ENCODE measurements at regions not wholly inside any gene's neighbourhood (a gene's known extent, or its start where the extent isn't known, plus 50 kb on each side); places are given as distances from the start of the nearest gene placed in this dataset.

DNA sequence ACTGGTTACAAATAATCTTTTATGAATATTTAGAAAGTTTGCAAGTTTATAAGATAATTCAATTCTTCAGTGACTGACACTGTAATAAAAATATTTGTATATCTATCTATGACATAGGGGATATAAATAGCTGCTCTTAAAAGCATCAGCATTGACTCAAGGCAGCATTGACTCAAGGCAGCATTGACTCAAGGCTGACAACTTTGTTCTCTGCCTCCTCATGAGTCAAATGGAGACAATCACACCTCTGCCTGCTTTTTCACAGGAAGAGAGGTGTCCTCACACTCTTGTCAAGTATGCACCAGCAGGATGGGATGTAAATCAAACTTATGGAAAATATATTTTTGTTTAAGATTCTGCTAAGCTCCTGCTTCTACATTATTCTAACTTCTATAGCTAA, 1173.1 kb downstream of the NSUN3 start:
- no peak overlapping the region for H3K4me2 ChIP-seq (ENCODE audit: low read length)
- H4K20me1 ChIP-seq (ENCODE audit: insufficient read depth), result no peaks in the 10 kb centered on the region

DNA sequence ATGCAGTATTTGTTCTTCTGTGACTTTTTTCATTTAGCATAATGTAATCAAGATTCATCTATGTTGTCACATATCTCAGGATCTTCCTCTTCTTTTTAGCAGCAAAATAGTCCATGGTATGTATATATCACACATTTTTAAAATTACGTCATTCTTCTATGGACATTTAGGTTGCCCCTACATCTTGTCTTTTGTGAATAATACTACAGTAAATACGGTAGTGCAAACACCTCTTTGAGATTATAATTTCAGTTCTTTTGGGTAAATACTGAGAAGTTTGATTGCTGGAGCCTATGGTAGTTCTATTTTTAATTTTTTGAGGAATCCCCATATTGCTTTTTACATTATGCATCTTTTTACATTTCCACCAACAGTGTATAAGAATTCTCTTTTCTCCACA, 1174.9 kb downstream of the NSUN3 start:
- H3K27ac ChIP-seq (ENCODE audit: low read length), result no peak overlapping the region
- H3K27me3 ChIP-seq (ENCODE audit: insufficient read depth, low read depth, low read length), result no peaks in the 10 kb centered on the region
- H3K4me3 ChIP-seq (ENCODE audit: low read length), result no peak overlapping the region
- no peaks in the 10 kb centered on the region for H3F3A ChIP-seq (ENCODE audit: insufficient read depth, low read length, poor library complexity, severe bottlenecking)
- no peak for TF ChIP-seq MXI1 (conservative IDR thresholded peaks at IDR 0.05; ENCODE audit: poor library complexity, severe bottlenecking)
- TF ChIP-seq EZH2 (IDR thresholded peaks at IDR 0.05; ENCODE audit: borderline replicate concordance, insufficient read depth, low read length, poor library complexity, severe bottlenecking), result no peak
- no peak for TF ChIP-seq RAD21 (conservative IDR thresholded peaks at IDR 0.05)
- no peak for TF ChIP-seq POLR2AphosphoS5 (IDR thresholded peaks at IDR 0.05)
- TF ChIP-seq, protein P1, sequence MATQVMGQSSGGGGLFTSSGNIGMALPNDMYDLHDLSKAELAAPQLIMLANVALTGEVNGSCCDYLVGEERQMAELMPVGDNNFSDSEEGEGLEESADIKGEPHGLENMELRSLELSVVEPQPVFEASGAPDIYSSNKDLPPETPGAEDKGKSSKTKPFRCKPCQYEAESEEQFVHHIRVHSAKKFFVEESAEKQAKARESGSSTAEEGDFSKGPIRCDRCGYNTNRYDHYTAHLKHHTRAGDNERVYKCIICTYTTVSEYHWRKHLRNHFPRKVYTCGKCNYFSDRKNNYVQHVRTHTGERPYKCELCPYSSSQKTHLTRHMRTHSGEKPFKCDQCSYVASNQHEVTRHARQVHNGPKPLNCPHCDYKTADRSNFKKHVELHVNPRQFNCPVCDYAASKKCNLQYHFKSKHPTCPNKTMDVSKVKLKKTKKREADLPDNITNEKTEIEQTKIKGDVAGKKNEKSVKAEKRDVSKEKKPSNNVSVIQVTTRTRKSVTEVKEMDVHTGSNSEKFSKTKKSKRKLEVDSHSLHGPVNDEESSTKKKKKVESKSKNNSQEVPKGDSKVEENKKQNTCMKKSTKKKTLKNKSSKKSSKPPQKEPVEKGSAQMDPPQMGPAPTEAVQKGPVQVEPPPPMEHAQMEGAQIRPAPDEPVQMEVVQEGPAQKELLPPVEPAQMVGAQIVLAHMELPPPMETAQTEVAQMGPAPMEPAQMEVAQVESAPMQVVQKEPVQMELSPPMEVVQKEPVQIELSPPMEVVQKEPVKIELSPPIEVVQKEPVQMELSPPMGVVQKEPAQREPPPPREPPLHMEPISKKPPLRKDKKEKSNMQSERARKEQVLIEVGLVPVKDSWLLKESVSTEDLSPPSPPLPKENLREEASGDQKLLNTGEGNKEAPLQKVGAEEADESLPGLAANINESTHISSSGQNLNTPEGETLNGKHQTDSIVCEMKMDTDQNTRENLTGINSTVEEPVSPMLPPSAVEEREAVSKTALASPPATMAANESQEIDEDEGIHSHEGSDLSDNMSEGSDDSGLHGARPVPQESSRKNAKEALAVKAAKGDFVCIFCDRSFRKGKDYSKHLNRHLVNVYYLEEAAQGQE (IDR thresholded peaks at IDR 0.05; ENCODE audit: borderline replicate concordance), result no peak
- TF ChIP-seq TAF1 (IDR thresholded peaks at IDR 0.05; ENCODE audit: low read depth), result no peak
- TF ChIP-seq EP300 (conservative IDR thresholded peaks at IDR 0.05; ENCODE audit: poor library complexity, severe bottlenecking), result no peak
- TF ChIP-seq SMC3 (conservative IDR thresholded peaks at IDR 0.05; ENCODE audit: poor library complexity), result no peak
- TF ChIP-seq, protein P2, sequence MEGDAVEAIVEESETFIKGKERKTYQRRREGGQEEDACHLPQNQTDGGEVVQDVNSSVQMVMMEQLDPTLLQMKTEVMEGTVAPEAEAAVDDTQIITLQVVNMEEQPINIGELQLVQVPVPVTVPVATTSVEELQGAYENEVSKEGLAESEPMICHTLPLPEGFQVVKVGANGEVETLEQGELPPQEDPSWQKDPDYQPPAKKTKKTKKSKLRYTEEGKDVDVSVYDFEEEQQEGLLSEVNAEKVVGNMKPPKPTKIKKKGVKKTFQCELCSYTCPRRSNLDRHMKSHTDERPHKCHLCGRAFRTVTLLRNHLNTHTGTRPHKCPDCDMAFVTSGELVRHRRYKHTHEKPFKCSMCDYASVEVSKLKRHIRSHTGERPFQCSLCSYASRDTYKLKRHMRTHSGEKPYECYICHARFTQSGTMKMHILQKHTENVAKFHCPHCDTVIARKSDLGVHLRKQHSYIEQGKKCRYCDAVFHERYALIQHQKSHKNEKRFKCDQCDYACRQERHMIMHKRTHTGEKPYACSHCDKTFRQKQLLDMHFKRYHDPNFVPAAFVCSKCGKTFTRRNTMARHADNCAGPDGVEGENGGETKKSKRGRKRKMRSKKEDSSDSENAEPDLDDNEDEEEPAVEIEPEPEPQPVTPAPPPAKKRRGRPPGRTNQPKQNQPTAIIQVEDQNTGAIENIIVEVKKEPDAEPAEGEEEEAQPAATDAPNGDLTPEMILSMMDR (IDR thresholded peaks at IDR 0.05; ENCODE audit: poor library complexity, severe bottlenecking), result no peak
- H4K20me1 ChIP-seq (ENCODE audit: insufficient read depth), result no peaks in the 10 kb centered on the region
- H3K9ac ChIP-seq (ENCODE audit: low read length), result no peak overlapping the region
- no peaks in the 10 kb centered on the region for H3K9me3 ChIP-seq (ENCODE audit: low read length)
- H3K36me3 ChIP-seq (ENCODE audit: insufficient read depth, low read length), result no peaks in the 10 kb centered on the region
- H3K79me2 ChIP-seq (replicated peaks; ENCODE audit: insufficient read depth, low read length), result no peaks in the 10 kb centered on the region
- H3K4me2 ChIP-seq (ENCODE audit: low read length), result no peak overlapping the region
- H3K9me2 ChIP-seq (ENCODE audit: insufficient read depth, low read length), result no peaks in the 10 kb centered on the region
- H2AFZ ChIP-seq (ENCODE audit: low read depth, low read length), result no peak overlapping the region

More for the DNA sequence above, 1173.1 kb downstream of the NSUN3 start:
- Histone ChIP-seq H3K9ac (ENCODE audit: low read length) (no peak overlapping the region), H3F3A (ENCODE audit: insufficient read depth, low read length, poor library complexity, severe bottlenecking) (no peaks in the 10 kb centered on the region), H3K36me3 (ENCODE audit: insufficient read depth, low read length) (no peaks in the 10 kb centered on the region), H3K9me3 (ENCODE audit: low read length) (no peaks in the 10 kb centered on the region), H2AFZ (ENCODE audit: low read depth, low read length) (no peak overlapping the region), H3K27me3 (ENCODE audit: insufficient read depth, low read depth, low read length) (no peaks in the 10 kb centered on the region), H3K79me2 (replicated peaks; ENCODE audit: insufficient read depth, low read length) (no peaks in the 10 kb centered on the region), H3K27ac (ENCODE audit: low read length) (no peak overlapping the region), H3K4me3 (ENCODE audit: low read length) (no peak overlapping the region), H3K9me2 (ENCODE audit: insufficient read depth, low read length) (no peaks in the 10 kb centered on the region)
- TF ChIP-seq SMC3 (conservative IDR thresholded peaks at IDR 0.05; ENCODE audit: poor library complexity) (no peak), POLR2AphosphoS5 (IDR thresholded peaks at IDR 0.05) (peak; percentile 31), EP300 (conservative IDR thresholded peaks at IDR 0.05; ENCODE audit: poor library complexity, severe bottlenecking) (peak; percentile 43)

DNA sequence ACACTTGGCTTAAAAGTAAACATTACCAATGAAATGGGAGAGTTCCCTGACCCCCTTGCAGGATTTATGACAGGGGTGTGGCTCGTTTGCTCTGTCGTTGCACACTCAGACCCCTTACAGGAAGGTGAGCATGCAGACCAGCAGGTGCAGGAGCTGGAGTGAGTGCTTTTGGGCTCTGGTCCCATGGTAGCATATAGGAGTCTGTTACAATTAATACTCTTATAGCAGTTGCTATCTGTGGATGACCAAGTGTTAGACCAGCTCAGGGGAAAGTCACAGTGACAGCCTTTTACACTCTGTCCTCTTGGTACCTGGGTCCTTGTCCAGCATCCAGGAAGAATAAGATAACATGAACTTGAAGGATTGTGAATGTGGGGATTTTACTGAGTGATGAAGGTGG, 1177.5 kb downstream of the NSUN3 start:
- Histone ChIP-seq H3K9ac (ENCODE audit: low read length) (no peak overlapping the region), H3K27ac (ENCODE audit: low read length) (no peak overlapping the region), H3K79me2 (replicated peaks; ENCODE audit: insufficient read depth, low read length) (no peaks in the 10 kb centered on the region), H3K4me2 (ENCODE audit: low read length) (no peak overlapping the region), H3K9me3 (ENCODE audit: low read length) (no peaks in the 10 kb centered on the region), H3K4me3 (ENCODE audit: low read length) (no peak overlapping the region), H3K27me3 (ENCODE audit: insufficient read depth, low read depth, low read length) (no peaks in the 10 kb centered on the region), H4K20me1 (ENCODE audit: insufficient read depth) (no peaks in the 10 kb centered on the region), H3K36me3 (ENCODE audit: insufficient read depth, low read length) (no peaks in the 10 kb centered on the region), H3F3A (ENCODE audit: insufficient read depth, low read length, poor library complexity, severe bottlenecking) (no peaks in the 10 kb centered on the region), H2AFZ (ENCODE audit: low read depth, low read length) (no peak overlapping the region), H3K9me2 (ENCODE audit: insufficient read depth, low read length) (no peaks in the 10 kb centered on the region)
- TF ChIP-seq, protein P2 (IDR thresholded peaks at IDR 0.05; ENCODE audit: poor library complexity, severe bottlenecking), result no peak
- TF ChIP-seq MXI1 (conservative IDR thresholded peaks at IDR 0.05; ENCODE audit: poor library complexity, severe bottlenecking) (no peak), POLR2AphosphoS5 (IDR thresholded peaks at IDR 0.05) (no peak), RAD21 (conservative IDR thresholded peaks at IDR 0.05) (no peak), EZH2 (IDR thresholded peaks at IDR 0.05; ENCODE audit: borderline replicate concordance, insufficient read depth, low read length, poor library complexity, severe bottlenecking) (no peak), EP300 (conservative IDR thresholded peaks at IDR 0.05; ENCODE audit: poor library complexity, severe bottlenecking) (no peak), SMC3 (conservative IDR thresholded peaks at IDR 0.05; ENCODE audit: poor library complexity) (no peak)
- TF ChIP-seq, protein P1 (IDR thresholded peaks at IDR 0.05; ENCODE audit: borderline replicate concordance), result no peak
